H1 (cell line): ENCODE measurements at regions not wholly inside any gene's neighbourhood (a gene's known extent, or its start where the extent isn't known, plus 50 kb on each side); places are given as distances from the start of the nearest gene placed in this dataset.

Source experiments
- CTCF ChIA-PET: fragments of 300-600 bp; sonication (Branson Sonifier 250); formaldehyde crosslinking; loops from one replicate; lab custom pipeline; 2021; ENCODE audit not compliant: partially characterized antibody; lab: Charles Lee
- POLR2A ChIA-PET: fragments of 300-600 bp; sonication (Branson Sonifier 250); formaldehyde crosslinking; loops from one replicate; lab custom pipeline; 2021; ENCODE audit warnings: inconsistent platforms; ENCODE audit not compliant: partially characterized antibody; lab: Charles Lee
- DNase-seq, 2 experiments: peaks; one replicate each; pipeline versions ENCODE4 v3.0.0 to v3.0.0-alpha.2; 2010 to 2022; ENCODE audit warnings: low spot score in 2 of 2, low read depth in 1 of 2, mixed read lengths in 1 of 2
- FAIRE-seq: peaks from 2 replicates; lab custom pipeline; 2011; peaks lifted over from hg19 to GRCh38; lab: Jason Lieb, UNC
- H2AFZ ChIP-seq: 2 replicates; pipeline ENCODE4 v1.8.1; 2012; ENCODE audit warnings: low read length, inconsistent platforms
- H2AK5ac ChIP-seq: 2 replicates; pipeline ENCODE4 v1.6.1; 2013; ENCODE audit warnings: low read depth, low read length
- H2BK120ac ChIP-seq: replicated peaks from 2 replicates; pipeline ENCODE3; 2013; ENCODE audit warnings: low read depth, low read length, inconsistent platforms
- H2BK12ac ChIP-seq: 2 replicates; pipeline ENCODE4 v1.6.1; 2013; ENCODE audit warnings: low read depth, low read length
- H2BK15ac ChIP-seq: 2 replicates; pipeline ENCODE4 v1.6.1; 2013; ENCODE audit warnings: low read length
- H2BK20ac ChIP-seq: 2 replicates; pipeline ENCODE4 v1.6.1; 2013; ENCODE audit warnings: low read length
- H2BK5ac ChIP-seq: 2 replicates; pipeline ENCODE4 v1.6.1; 2013; ENCODE audit warnings: low read depth, low read length
- H3K14ac ChIP-seq: 2 replicates; pipeline ENCODE4 v1.6.1; 2013; ENCODE audit warnings: inconsistent platforms; ENCODE audit not compliant: insufficient read length
- H3K18ac ChIP-seq: 2 replicates; pipeline ENCODE4 v1.6.1; 2013; ENCODE audit warnings: low read length; ENCODE audit errors: extremely low read depth
- H3K23ac ChIP-seq: 2 replicates; pipeline ENCODE4 v1.6.1; 2013; ENCODE audit warnings: inconsistent platforms; ENCODE audit not compliant: insufficient read length
- H3K23me2 ChIP-seq: 2 replicates; pipeline ENCODE4 v1.6.1; 2013; ENCODE audit warnings: low read depth, low read length
- H3K27ac ChIP-seq: 2 replicates; pipeline ENCODE4 v1.6.1; 2011; ENCODE audit warnings: low read depth, low read length, inconsistent platforms
- H3K27me3 ChIP-seq, 4 experiments: replicated peaks in 1 of 4; 1 replicate in 1 of 4; 2 replicates in 3 of 4; pipeline versions ENCODE4 v1.6.1 to v1.8.1; 2011 to 2013; ENCODE audit warnings: low read length in 3 of 4, mild to moderate bottlenecking in 3 of 4, inconsistent platforms in 2 of 4, mixed read lengths in 2 of 4, moderate library complexity in 1 of 4; ENCODE audit not compliant: control insufficient read depth in 3 of 4, insufficient read depth in 3 of 4; ENCODE audit errors: extremely low read depth in 1 of 4
- H3K36me3 ChIP-seq, 4 experiments: 2 replicates each; pipeline versions ENCODE4 v1.6.1 to v1.8.1; 2011 to 2013; ENCODE audit warnings: mild to moderate bottlenecking in 4 of 4, low read length in 3 of 4, moderate library complexity in 2 of 4, control low read depth in 1 of 4, inconsistent platforms in 1 of 4; ENCODE audit not compliant: insufficient read depth in 4 of 4, control insufficient read depth in 2 of 4
- H3K4ac ChIP-seq: replicated peaks from 2 replicates; pipeline ENCODE3; 2013; ENCODE audit warnings: low read length, low read depth, mixed read lengths, inconsistent platforms; ENCODE audit not compliant: insufficient read length
- H3K4me1 ChIP-seq, 4 experiments: replicated peaks in 1 of 4; 1 replicate in 1 of 4; 2 replicates in 3 of 4; pipeline versions ENCODE4 v1.6.1 to v1.8.1; 2011 to 2013; ENCODE audit warnings: low read length in 3 of 4, inconsistent platforms in 2 of 4, mixed read lengths in 1 of 4; ENCODE audit not compliant: insufficient read depth in 4 of 4, control insufficient read depth in 3 of 4
- H3K4me2 ChIP-seq, 2 experiments: 2 replicates each; pipeline versions ENCODE4 v1.6.1 to v1.8.1; 2011 to 2013; ENCODE audit warnings: low read depth in 2 of 2, low read length in 2 of 2, control low read depth in 1 of 2, inconsistent platforms in 1 of 2, mild to moderate bottlenecking in 1 of 2; ENCODE audit not compliant: insufficient read depth in 1 of 2
- H3K4me3 ChIP-seq, 4 experiments: fragments of 200-600, 300-600 bp in 1 of 4; sonication (generic), shearing (Covaris generic), sonication (Bioruptor Twin) in 1 of 4; 2 replicates each; pipeline versions ENCODE4 v1.5.1 to v1.8.1; 2011 to 2016; ENCODE audit warnings: low read length in 4 of 4, low read depth in 3 of 4, control low read depth in 2 of 4, inconsistent platforms in 2 of 4, mild to moderate bottlenecking in 2 of 4, mixed read lengths in 1 of 4, moderate library complexity in 1 of 4; ENCODE audit not compliant: insufficient read depth in 2 of 4; ENCODE audit errors: extremely low read depth in 1 of 4
- H3K56ac ChIP-seq: replicated peaks from 2 replicates; pipeline ENCODE3; 2013; ENCODE audit warnings: low read depth, mild to moderate bottlenecking, mixed read lengths, low read length, inconsistent platforms; ENCODE audit not compliant: insufficient read length
- H3K79me1 ChIP-seq: 2 replicates; pipeline ENCODE4 v1.6.1; 2013; ENCODE audit warnings: low read depth, low read length, control low read depth
- H3K79me2 ChIP-seq, 2 experiments: 2 replicates each; pipeline versions ENCODE4 v1.6.1 to v1.8.1; 2012 to 2013; ENCODE audit warnings: low read length in 2 of 2, mild to moderate bottlenecking in 2 of 2, inconsistent platforms in 1 of 2; ENCODE audit not compliant: insufficient read depth in 2 of 2, control insufficient read depth in 1 of 2
- H3K9ac ChIP-seq, 4 experiments: replicated peaks in 1 of 4; 1 replicate in 1 of 4; 2 replicates in 3 of 4; pipeline versions ENCODE4 v1.6.1 to v1.8.1; 2011 to 2013; ENCODE audit warnings: low read depth in 3 of 4, low read length in 3 of 4, control low read depth in 2 of 4, mild to moderate bottlenecking in 2 of 4, moderate library complexity in 2 of 4, inconsistent platforms in 1 of 4; ENCODE audit errors: extremely low read depth in 1 of 4
- H3K9me3 ChIP-seq, 2 experiments: 2 replicates each; pipeline versions ENCODE4 v1.6.1 to v1.8.1; 2012 to 2013; ENCODE audit warnings: mild to moderate bottlenecking in 2 of 2, moderate library complexity in 2 of 2, control low read depth in 1 of 2, inconsistent platforms in 1 of 2, low read depth in 1 of 2, low read length in 1 of 2, mixed read lengths in 1 of 2; ENCODE audit not compliant: insufficient read depth in 2 of 2
- H4K20me1 ChIP-seq, 2 experiments: replicated peaks in 1 of 2; 2 replicates each; pipeline versions ENCODE3 to v1.8.1; 2011 to 2013; ENCODE audit warnings: inconsistent platforms in 2 of 2, low read length in 2 of 2, mild to moderate bottlenecking in 1 of 2; ENCODE audit not compliant: insufficient read depth in 2 of 2, control insufficient read depth in 1 of 2
- H4K5ac ChIP-seq: 2 replicates; pipeline ENCODE4 v1.6.1; 2013; ENCODE audit warnings: low read length, low read depth, mixed read lengths, inconsistent platforms; ENCODE audit not compliant: insufficient read length
- H4K8ac ChIP-seq: 2 replicates; pipeline ENCODE4 v1.8.0; 2013; ENCODE audit warnings: mild to moderate bottlenecking, moderate library complexity, low read length, inconsistent platforms; ENCODE audit not compliant: insufficient read depth; ENCODE audit errors: extremely low read depth
- H4K91ac ChIP-seq: replicated peaks from 2 replicates; pipeline ENCODE3; 2013; ENCODE audit warnings: low read length, mixed read lengths, inconsistent platforms; ENCODE audit not compliant: insufficient read length
- CBX5 ChIP-seq: fragments of 300-800, 300-1000 bp; sonication (generic); IDR thresholded peaks from 2 replicates; pipeline ENCODE4 v1.7.1; 2016; ENCODE audit warnings: antibody characterized with exemption, low read length, low read depth
- CEBPB ChIP-seq: IDR thresholded peaks from 2 replicates; pipeline ENCODE4 v1.6.1; 2012; ENCODE audit warnings: low read depth, low read length
- CTBP2 ChIP-seq: IDR thresholded peaks from 2 replicates; pipeline ENCODE4 v1.7.0; 2011; ENCODE audit warnings: borderline replicate concordance, mild to moderate bottlenecking, moderate library complexity, mixed read lengths, low read length; ENCODE audit not compliant: insufficient read depth, insufficient read length
- KDM1A ChIP-seq: fragments of 200-600, 300-600 bp; sonication (generic); IDR thresholded peaks from 2 replicates; pipeline ENCODE4 v1.7.1; 2016; ENCODE audit warnings: mild to moderate bottlenecking, low read length, borderline replicate concordance
- POLR2AphosphoS5 ChIP-seq: IDR thresholded peaks from 2 replicates; pipeline ENCODE4 v1.6.1; 2011; ENCODE audit warnings: low read depth, low read length
- RAD21 ChIP-seq, 2 experiments: IDR thresholded peaks in 1 of 2; conservative IDR thresholded peaks in 1 of 2; 2 replicates each; pipeline ENCODE4 v1.6.1; 2011; ENCODE audit warnings: low read depth in 2 of 2, low read length in 2 of 2, improper control_type of control experiment in 1 of 2, inconsistent platforms in 1 of 2, mild to moderate bottlenecking in 1 of 2, moderate library complexity in 1 of 2
- SIX5 ChIP-seq: IDR thresholded peaks from 2 replicates; pipeline ENCODE4 v1.6.1; 2011; ENCODE audit warnings: mild to moderate bottlenecking, low read depth, low read length
- SP2 ChIP-seq: IDR thresholded peaks from 2 replicates; pipeline ENCODE4 v1.6.1; 2012; ENCODE audit warnings: mild to moderate bottlenecking, low read length, inconsistent platforms
- TAF1 ChIP-seq: IDR thresholded peaks from 2 replicates; pipeline ENCODE4 v1.6.1; 2011; ENCODE audit warnings: mild to moderate bottlenecking, low read depth, low read length
- TBP ChIP-seq: IDR thresholded peaks from 2 replicates; pipeline ENCODE4 v1.6.1; 2011; ENCODE audit warnings: low read depth, low read length, improper control_type of control experiment
- USF2 ChIP-seq: IDR thresholded peaks from 2 replicates; pipeline ENCODE4 v1.6.1; 2011; ENCODE audit warnings: low read length, improper control_type of control experiment
- WGBS, 2 experiments: shearing (Covaris generic) in 1 of 2; methylation state at CpG; one replicate each; pipeline versions ENCODE4 v1.1.6 to v1.1.7; 2013 to 2015; ENCODE audit warnings: low lambda C conversion rate in 2 of 2, mixed read lengths in 2 of 2, inconsistent platforms in 1 of 2, low coverage in 1 of 2, missing lambda C conversion rate in 1 of 2; ENCODE audit not compliant: insufficient replicate concordance in 2 of 2, insufficient coverage in 1 of 2, insufficient read length in 1 of 2; ENCODE audit errors: extremely low coverage in 1 of 2, missing lambda C conversion rate in 1 of 2; 5-methylcytosine and 5-hydroxymethylcytosine counted together

DNA sequence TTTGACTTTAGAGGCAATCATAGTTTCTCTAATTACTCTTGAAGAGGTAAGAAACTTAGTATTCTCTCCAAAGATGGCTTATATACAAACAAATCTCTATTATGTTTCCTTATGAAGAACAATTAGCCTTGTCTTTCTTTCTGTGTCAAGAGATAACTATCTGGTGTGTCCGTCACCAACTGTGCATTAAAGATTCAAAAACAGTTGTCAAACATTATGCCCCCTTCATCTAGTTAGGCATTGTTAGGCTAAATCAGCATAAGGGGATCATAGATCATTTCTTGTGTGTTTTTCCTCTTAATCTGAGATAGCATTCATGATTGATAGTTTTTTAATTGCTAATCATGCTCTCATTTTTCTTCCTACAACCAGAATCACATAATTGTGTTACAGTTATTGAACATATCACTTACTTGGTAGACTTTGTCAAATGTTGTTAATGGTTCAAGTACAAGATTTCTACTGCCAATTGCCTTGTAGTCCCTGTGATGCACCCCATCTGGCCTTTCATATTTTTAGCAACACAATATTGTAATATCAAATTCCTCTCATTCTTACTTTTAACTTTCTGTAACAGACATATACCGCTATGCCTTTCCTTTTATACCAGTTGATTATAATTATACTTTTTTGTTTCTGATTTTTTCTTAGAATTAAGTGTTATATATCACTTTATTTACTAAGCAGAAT is 612.7 kb downstream of the SLITRK6 start:
- DNase-seq (no peak), FAIRE-seq (no peak)
- H3K27ac ChIP-seq = no peak overlapping the region
- no peak overlapping the region for H2BK5ac ChIP-seq
- H2BK15ac ChIP-seq = no peak overlapping the region
- H4K20me1 ChIP-seq = no peaks in the 10 kb centered on the region
- H3K56ac ChIP-seq = no peak overlapping the region
- H4K91ac ChIP-seq = no peak overlapping the region
- H3K9ac ChIP-seq = no peak overlapping the region
- 93% methylated on average over 2 of the region's 2 CpGs; no CpG with 5 or more reads in 1 of the 2 experiments for WGBS, 2 experiments
- TF ChIP-seq CBX5 (no peak), POLR2AphosphoS5 (no peak), CTBP2 (no peak), CEBPB (no peak), KDM1A (no peak), TBP (no peak), RAD21 (IDR thresholded peaks at IDR 0.05 in 1 of 2, conservative IDR thresholded peaks at IDR 0.05 in 1 of 2; ENCODE audit: low read depth in 2 of 2, low read length in 2 of 2) (no peak), USF2 (no peak), SIX5 (no peak), TAF1 (no peak), SP2 (no peak)
- no peak overlapping the region for H2BK12ac ChIP-seq
- POLR2A ChIA-PET = no interaction called here
- H2AK5ac ChIP-seq = no peak overlapping the region
- no peak overlapping the region for H3K18ac ChIP-seq
- H2BK120ac ChIP-seq = no peak overlapping the region
- H3K4me1 ChIP-seq = no peaks in the 10 kb centered on the region
- peaks cover 0 to 1% (median 0%) of the 10 kb centered on the region in 4 experiments; a peak in 1 of 7 replicates for H3K27me3 ChIP-seq
- CTCF ChIA-PET = no interaction called here
- H4K8ac ChIP-seq = no peak overlapping the region
- no peak overlapping the region for H3K4me2 ChIP-seq
- H3K9me3 ChIP-seq = no peaks in the 10 kb centered on the region
- H3K4ac ChIP-seq = no peak overlapping the region
- H3K4me3 ChIP-seq = no peak overlapping the region
- no peaks in the 10 kb centered on the region for H3K36me3 ChIP-seq
- H3K23me2 ChIP-seq = no peaks in the 10 kb centered on the region
- no peak overlapping the region for H3K14ac ChIP-seq
- no peak overlapping the region for H4K5ac ChIP-seq
- H3K79me1 ChIP-seq = no peaks in the 10 kb centered on the region
- H3K79me2 ChIP-seq = no peaks in the 10 kb centered on the region
- no peak overlapping the region for H3K23ac ChIP-seq
- no peak overlapping the region for H2BK20ac ChIP-seq
- no peak overlapping the region for H2AFZ ChIP-seq
